K562 (cell line): ENCODE measurements at regions not wholly inside any gene's neighbourhood (a gene's known extent, or its start where the extent isn't known, plus 50 kb on each side); places are given as distances from the start of the nearest gene placed in this dataset.
A peak's percentile ranks its signal among the peaks of the same experiment; 100 is the strongest.

Experiments used
- BCLAF1 ChIP-seq, 2 experiments: fragments of 450-650 bp in 1 of 2; IDR thresholded peaks; 2 replicates each; pipeline ENCODE4 v1.6.1; 2011 to 2017; ENCODE audit warnings: low read depth in 2 of 2, antibody characterized with exemption in 1 of 2, borderline replicate concordance in 1 of 2, low read length in 1 of 2, mild to moderate bottlenecking in 1 of 2, mixed read lengths in 1 of 2; ENCODE audit not compliant: control insufficient read depth in 1 of 2
- BRD9 ChIP-seq: fragments of 450-650 bp; IDR thresholded peaks from 2 replicates; pipeline ENCODE4 v1.6.1; 2018; ENCODE audit warnings: low read depth; ENCODE audit not compliant: partially characterized antibody
- BRF1 ChIP-seq: IDR thresholded peaks from 3 replicates; pipeline ENCODE4 v1.6.1; 2011; ENCODE audit warnings: borderline replicate concordance, mild to moderate bottlenecking; ENCODE audit not compliant: insufficient read length; ENCODE audit errors: extremely low read depth
- FOXP4 ChIP-seq: sonication (generic); formaldehyde crosslinking; IDR thresholded peaks from 2 replicates; pipeline ENCODE4 v1.8.0; 2022; ENCODE audit warnings: mild to moderate bottlenecking, missing genetic modification reagents, borderline replicate concordance
- KAT8 ChIP-seq: fragments of 450-650 bp; IDR thresholded peaks from 2 replicates; pipeline ENCODE4 v1.6.1; 2016; ENCODE audit warnings: low read depth, mild to moderate bottlenecking
- KLF1 ChIP-seq: fragments of 450-650 bp; IDR thresholded peaks from 2 replicates; pipeline ENCODE4 v1.6.1; 2016; ENCODE audit warnings: missing genetic modification characterization, missing compliant biosample characterization
- MTA2 ChIP-seq: fragments of 450-650 bp; IDR thresholded peaks from 2 replicates; pipeline ENCODE4 v1.6.1; 2016; ENCODE audit warnings: low read depth
- NCOR1 ChIP-seq: fragments of 450-650 bp; IDR thresholded peaks from 2 replicates; pipeline ENCODE4 v1.6.1; 2016; ENCODE audit warnings: mild to moderate bottlenecking, moderate library complexity
- NR2C2 ChIP-seq, 2 experiments: fragments of 200-800 bp in 1 of 2; sonication (Bioruptor generic) in 1 of 2; sonication (generic) in 1 of 2; formaldehyde crosslinking in 1 of 2; IDR thresholded peaks; 2 replicates each; pipeline versions ENCODE4 v1.6.1 to v1.8.0; 2016 to 2022; ENCODE audit warnings: mild to moderate bottlenecking in 1 of 2, missing compliant biosample characterization in 1 of 2, missing genetic modification characterization in 1 of 2, missing genetic modification reagents in 1 of 2
- PRPF4 ChIP-seq: fragments of 200-400 bp; formaldehyde crosslinking; IDR thresholded peaks from one replicate; pipeline ENCODE4 v1.6.1; 2017; ENCODE audit warnings: low read length, low read depth, mild to moderate bottlenecking; ENCODE audit not compliant: insufficient read depth, poor library complexity, severe bottlenecking
- TFAM ChIP-seq: fragments of 250-450 bp; sonication (Bioruptor Pico); conservative IDR thresholded peaks from 2 replicates; pipeline ENCODE4 v1.5.0; 2021; ENCODE audit warnings: mild to moderate bottlenecking, moderate library complexity
- ZNF609 ChIP-seq: sonication (generic); formaldehyde crosslinking; IDR thresholded peaks from 2 replicates; pipeline ENCODE4 v1.8.1; 2023; ENCODE audit warnings: missing genetic modification reagents, mild to moderate bottlenecking, borderline replicate concordance
- TF ChIP-seq, protein P1 (sequence below): fragments of 450-650 bp; formaldehyde crosslinking; IDR thresholded peaks from 2 replicates; pipeline ENCODE4 v1.4.0; 2020; ENCODE audit warnings: mild to moderate bottlenecking, moderate library complexity

- TF ChIP-seq, protein P1, sequence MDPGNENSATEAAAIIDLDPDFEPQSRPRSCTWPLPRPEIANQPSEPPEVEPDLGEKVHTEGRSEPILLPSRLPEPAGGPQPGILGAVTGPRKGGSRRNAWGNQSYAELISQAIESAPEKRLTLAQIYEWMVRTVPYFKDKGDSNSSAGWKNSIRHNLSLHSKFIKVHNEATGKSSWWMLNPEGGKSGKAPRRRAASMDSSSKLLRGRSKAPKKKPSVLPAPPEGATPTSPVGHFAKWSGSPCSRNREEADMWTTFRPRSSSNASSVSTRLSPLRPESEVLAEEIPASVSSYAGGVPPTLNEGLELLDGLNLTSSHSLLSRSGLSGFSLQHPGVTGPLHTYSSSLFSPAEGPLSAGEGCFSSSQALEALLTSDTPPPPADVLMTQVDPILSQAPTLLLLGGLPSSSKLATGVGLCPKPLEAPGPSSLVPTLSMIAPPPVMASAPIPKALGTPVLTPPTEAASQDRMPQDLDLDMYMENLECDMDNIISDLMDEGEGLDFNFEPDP (CRISPR knock-in tag) = no peak
- TF ChIP-seq MTA2 = no peak
- TF ChIP-seq ZNF609 (CRISPR knock-in tag) = no peak
- no peak for TF ChIP-seq KLF1 (tag)
- TF ChIP-seq KAT8 = no peak
- TF ChIP-seq TFAM (CRISPR knock-in tag) = no peak
- no peak for TF ChIP-seq FOXP4 (CRISPR knock-in tag)
- TF ChIP-seq PRPF4 = no peak
- 0 out of 2 replicates have a peak, but pooled peaks have one; percentile 15 for TF ChIP-seq NCOR1
- no peak for TF ChIP-seq BRD9
- no peak for TF ChIP-seq BRF1
- TF ChIP-seq BCLAF1 (IDR thresholded peaks at IDR 0.05; ENCODE audit: borderline replicate concordance in 1 of 2, control insufficient read depth in 1 of 2, low read depth in 2 of 2, low read length in 1 of 2) = 0 out of 4 replicates have a peak, but pooled peaks of 1 of the 2 experiments have one; percentile 67
- TF ChIP-seq NR2C2 (CRISPR knock-in tag; IDR thresholded peaks at IDR 0.05) = peak; percentile 37; the same call in 1 of the 2 replicates
- TF ChIP-seq NR2C2 (tag; IDR thresholded peaks at IDR 0.05) = peak; percentile 91
Measured at GRCh38 chr7:93046641-93047040, 71.1 kb downstream of the SAMD9 start (continued).
